ENCODE measurements at regions not wholly inside any gene's neighbourhood (a gene's known extent, or its start where the extent isn't known, plus 50 kb on each side); places are given as distances from the start of the nearest gene placed in this dataset.
A peak's percentile ranks its signal among the peaks of the same experiment; 100 is the strongest.

GRCh38 chr7:15805891-15806290, 119.4 kb upstream of the MEOX2 start:
- peaks cover 0 to 15% (median 5%) of the 10 kb centered on the region in 4 donors for H3K4me1 ChIP-seq
- H3K27ac ChIP-seq = no peak overlapping the region
- intact Hi-C loops (cut with DNase I; ENCODE audit: low total_unique reads) = no loop called here
- TF ChIP-seq, protein P1, sequence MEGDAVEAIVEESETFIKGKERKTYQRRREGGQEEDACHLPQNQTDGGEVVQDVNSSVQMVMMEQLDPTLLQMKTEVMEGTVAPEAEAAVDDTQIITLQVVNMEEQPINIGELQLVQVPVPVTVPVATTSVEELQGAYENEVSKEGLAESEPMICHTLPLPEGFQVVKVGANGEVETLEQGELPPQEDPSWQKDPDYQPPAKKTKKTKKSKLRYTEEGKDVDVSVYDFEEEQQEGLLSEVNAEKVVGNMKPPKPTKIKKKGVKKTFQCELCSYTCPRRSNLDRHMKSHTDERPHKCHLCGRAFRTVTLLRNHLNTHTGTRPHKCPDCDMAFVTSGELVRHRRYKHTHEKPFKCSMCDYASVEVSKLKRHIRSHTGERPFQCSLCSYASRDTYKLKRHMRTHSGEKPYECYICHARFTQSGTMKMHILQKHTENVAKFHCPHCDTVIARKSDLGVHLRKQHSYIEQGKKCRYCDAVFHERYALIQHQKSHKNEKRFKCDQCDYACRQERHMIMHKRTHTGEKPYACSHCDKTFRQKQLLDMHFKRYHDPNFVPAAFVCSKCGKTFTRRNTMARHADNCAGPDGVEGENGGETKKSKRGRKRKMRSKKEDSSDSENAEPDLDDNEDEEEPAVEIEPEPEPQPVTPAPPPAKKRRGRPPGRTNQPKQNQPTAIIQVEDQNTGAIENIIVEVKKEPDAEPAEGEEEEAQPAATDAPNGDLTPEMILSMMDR (IDR thresholded peaks at IDR 0.05) = no peak
- H3K9me3 ChIP-seq = no peaks in the 10 kb centered on the region
- H3K4me3 ChIP-seq = no peak overlapping the region
- H3K36me3 ChIP-seq = no peaks in the 10 kb centered on the region
- H3K27me3 ChIP-seq = no peaks in the 10 kb centered on the region
- DNase-seq = no peak

- DNase-seq = no peak
- intact Hi-C loops (cut with DNase I; ENCODE audit: low total_unique reads) = no loop called here
- Histone ChIP-seq H3K27ac (peak overlapping the region in 1 of 2 donors; percentile 31), H3K4me1 (peaks cover 0 to 27% (median 10%) of the 10 kb centered on the region in 4 donors), H3K4me3 (no peak overlapping the region), H3K9me3 (no peaks in the 10 kb centered on the region), H3K27me3 (no peaks in the 10 kb centered on the region), H3K36me3 (no peaks in the 10 kb centered on the region)
- TF ChIP-seq, protein P1 (IDR thresholded peaks at IDR 0.05) = no peak
Measured at GRCh38 chr7:15802425-15802824, 115.9 kb upstream of the MEOX2 start.

- Histone ChIP-seq H3K27me3 (no peaks in the 10 kb centered on the region), H3K27ac (peak overlapping the region; percentile 1 to 31), H3K4me1 (peaks cover 0 to 29% (median 10%) of the 10 kb centered on the region in 4 donors), H3K9me3 (no peaks in the 10 kb centered on the region), H3K4me3 (no peak overlapping the region), H3K36me3 (no peaks in the 10 kb centered on the region)
- intact Hi-C loops (cut with DNase I; ENCODE audit: low total_unique reads) = no loop called here
- TF ChIP-seq, protein P1 (IDR thresholded peaks at IDR 0.05) = no peak
- DNase-seq = peak in 1 of 2 donors; percentile 51
Measured at GRCh38 chr7:15801551-15801950, 115.1 kb upstream of the MEOX2 start.

GRCh38 chr7:15801041-15801440, 114.6 kb upstream of the MEOX2 start:
- no peak for DNase-seq
- H3K4me1 ChIP-seq = peaks cover 0 to 29% (median 10%) of the 10 kb centered on the region in 4 donors
- no peaks in the 10 kb centered on the region for H3K9me3 ChIP-seq
- no peak overlapping the region for H3K4me3 ChIP-seq
- H3K27me3 ChIP-seq = no peaks in the 10 kb centered on the region
- peak overlapping the region; percentile 1 to 31 for H3K27ac ChIP-seq
- TF ChIP-seq, protein P1 (IDR thresholded peaks at IDR 0.05) = no peak
- intact Hi-C loops (cut with DNase I; ENCODE audit: low total_unique reads) = no loop called here
- no peaks in the 10 kb centered on the region for H3K36me3 ChIP-seq

GRCh38 chr7:15798081-15798480, 111.6 kb upstream of the MEOX2 start:
- Histone ChIP-seq H3K9me3 (no peaks in the 10 kb centered on the region), H3K4me1 (peaks cover 0 to 39% (median 10%) of the 10 kb centered on the region in 4 donors), H3K27ac (peak overlapping the region in 1 of 2 donors; percentile 27), H3K27me3 (no peaks in the 10 kb centered on the region), H3K36me3 (no peaks in the 10 kb centered on the region), H3K4me3 (no peak overlapping the region)
- intact Hi-C loops (cut with DNase I; ENCODE audit: low total_unique reads) = no loop called here
- TF ChIP-seq, protein P1 (IDR thresholded peaks at IDR 0.05) = no peak
- no peak for DNase-seq

DNA sequence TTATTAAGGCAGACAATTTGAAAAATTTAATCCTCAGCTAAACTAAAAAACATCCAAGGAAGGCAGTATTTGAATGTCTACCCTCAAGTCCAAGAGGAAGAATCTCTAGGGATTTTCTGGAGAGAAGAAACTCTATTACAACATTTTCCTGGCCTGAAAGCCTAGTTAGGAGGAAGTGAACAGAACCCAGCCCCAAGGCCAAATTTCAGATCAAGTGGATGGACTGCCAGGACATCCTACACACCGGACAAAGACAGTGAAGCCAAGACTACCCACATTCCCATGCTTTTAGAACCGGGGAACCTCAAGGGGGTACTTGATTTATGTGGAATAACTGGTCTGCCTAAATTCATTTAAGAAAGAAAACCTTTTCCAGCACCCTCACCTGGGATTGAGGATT, 108.9 kb upstream of the MEOX2 start:
- TF ChIP-seq, protein P1 (IDR thresholded peaks at IDR 0.05) = no peak
- DNase-seq = no peak

More for the DNA sequence above, 108.9 kb upstream of the MEOX2 start:
- Histone ChIP-seq H3K27me3 (no peaks in the 10 kb centered on the region), H3K4me3 (no peak overlapping the region), H3K27ac (no peak overlapping the region), H3K4me1 (peaks cover 0 to 24% (median 5%) of the 10 kb centered on the region in 4 donors), H3K9me3 (no peaks in the 10 kb centered on the region), H3K36me3 (no peaks in the 10 kb centered on the region)
- intact Hi-C loops (cut with DNase I; ENCODE audit: low total_unique reads) = no loop called here

Measured in tibial artery (tissue), 4 donors.